ENCODE measurements at regions not wholly inside any gene's neighbourhood (a gene's known extent, or its start where the extent isn't known, plus 50 kb on each side); places are given as distances from the start of the nearest gene placed in this dataset.

GRCh38 chr11:82365351-82365750, 368.3 kb downstream of the FAM181B start:
- DNase-seq: no peak

GRCh38 chr11:82356316-82356715, 377.3 kb downstream of the FAM181B start:
- no peak for DNase-seq

- DNase-seq: no peak
These were observed 378.3 kb downstream of the FAM181B start for GRCh38 chr11:82355313-82355823.

- no peak for DNase-seq
These were observed 406.8 kb downstream of the FAM181B start for GRCh38 chr11:82326853-82327252.

GRCh38 chr11:82321206-82321605, 412.5 kb downstream of the FAM181B start:
- DNase-seq: no peak

- DNase-seq: no peak
These were observed 418.6 kb downstream of the FAM181B start for GRCh38 chr11:82315093-82315492.

GRCh38 chr11:82308979-82309378, 424.7 kb downstream of the FAM181B start:
- DNase-seq: no peak

GRCh38 chr11:82305123-82305522, 428.5 kb downstream of the FAM181B start:
- DNase-seq: no peak

GRCh38 chr11:82303671-82304070, 430.0 kb downstream of the FAM181B start:
- DNase-seq: no peak

GRCh38 chr11:82288471-82288870, 445.2 kb downstream of the FAM181B start:
- DNase-seq: no peak

GRCh38 chr11:82270870-82271269, 462.8 kb downstream of the FAM181B start:
- no peak for DNase-seq

GRCh38 chr11:82268627-82269026, 465.0 kb downstream of the FAM181B start:
- no peak for DNase-seq

GRCh38 chr11:82267186-82267585, 466.5 kb downstream of the FAM181B start:
- no peak for DNase-seq

- no peak for DNase-seq
These were observed 472.3 kb downstream of the FAM181B start for GRCh38 chr11:82261367-82261766.

GRCh38 chr11:82250047-82250446, 483.6 kb downstream of the FAM181B start:
- no peak for DNase-seq

GRCh38 chr11:82246926-82247325, 486.7 kb downstream of the FAM181B start:
- DNase-seq: no peak

- no peak for DNase-seq
These were observed 494.2 kb downstream of the FAM181B start for GRCh38 chr11:82239498-82239897.

GRCh38 chr11:82234256-82234655, 499.4 kb downstream of the FAM181B start:
- no peak for DNase-seq

GRCh38 chr11:82233201-82233600, 500.5 kb downstream of the FAM181B start:
- no peak for DNase-seq

- DNase-seq: no peak
These were observed 504.3 kb downstream of the FAM181B start for GRCh38 chr11:82229341-82229740.

- DNase-seq: no peak
These were observed 507.7 kb downstream of the FAM181B start for GRCh38 chr11:82225930-82226329.

GRCh38 chr11:82225502-82225901, 508.2 kb downstream of the FAM181B start:
- DNase-seq: no peak

- no peak for DNase-seq
These were observed 516.6 kb downstream of the FAM181B start for GRCh38 chr11:82216927-82217570.

- no peak for DNase-seq
These were observed 523.7 kb downstream of the FAM181B start for GRCh38 chr11:82210011-82210410.

- DNase-seq: no peak
These were observed 538.4 kb downstream of the FAM181B start for GRCh38 chr11:82195283-82195682.

Data from activated effector memory CD4-positive, alpha-beta T cell treated with anti-CD3 and anti-CD28 coated beads, Interleukin-2, amount 50 U/mL, for 16 hours (primary cell).